GM18858 (cell line): ENCODE measurements at regions not wholly inside any gene's neighbourhood (a gene's known extent, or its start where the extent isn't known, plus 50 kb on each side); places are given as distances from the start of the nearest gene placed in this dataset.
"Not testable (repeated sequence)": the region's sequence is repeated elsewhere in the genome, so short reads cannot be mapped to it uniquely, and the experiment has no call there.

Experiments
- ATAC-seq: cut with Tn5 transposase; IDR thresholded peaks from one replicate; pipeline ENCODE4 v1.9.1; 2021; ENCODE audit not compliant: unreplicated experiment

GRCh38 chr13:55554741-55555140 is 1586.0 kb upstream of the PRR20A start:
- ATAC-seq: no peak

GRCh38 chr13:55560331-55560730 is 1580.4 kb upstream of the PRR20A start:
- ATAC-seq: no peak

- ATAC-seq: no peak
Observed at GRCh38 chr13:55563267-55563666, 1577.5 kb upstream of the PRR20A start.

DNA sequence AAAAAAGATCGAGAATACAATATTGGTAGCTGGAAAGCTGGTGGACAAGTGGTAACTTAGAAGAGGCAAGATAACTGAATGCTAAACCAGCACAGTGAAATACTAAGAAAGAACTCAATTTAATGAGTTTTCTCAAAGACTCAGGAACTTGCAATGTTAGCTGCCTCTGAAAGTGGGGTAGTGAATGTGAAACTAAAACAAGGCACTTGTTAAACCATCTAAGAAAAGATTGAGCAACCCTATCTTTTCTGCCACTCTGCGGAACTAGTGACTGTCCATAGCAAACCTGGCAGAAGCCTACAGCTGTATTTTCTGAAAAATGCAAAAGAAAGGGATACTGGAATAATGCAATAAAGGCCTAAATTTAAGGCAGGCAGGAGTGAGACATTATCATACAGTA is 1574.4 kb upstream of the PRR20A start:
- no peak for ATAC-seq

- ATAC-seq: no peak
Observed at GRCh38 chr13:55566779-55567178, 1573.9 kb upstream of the PRR20A start.

DNA sequence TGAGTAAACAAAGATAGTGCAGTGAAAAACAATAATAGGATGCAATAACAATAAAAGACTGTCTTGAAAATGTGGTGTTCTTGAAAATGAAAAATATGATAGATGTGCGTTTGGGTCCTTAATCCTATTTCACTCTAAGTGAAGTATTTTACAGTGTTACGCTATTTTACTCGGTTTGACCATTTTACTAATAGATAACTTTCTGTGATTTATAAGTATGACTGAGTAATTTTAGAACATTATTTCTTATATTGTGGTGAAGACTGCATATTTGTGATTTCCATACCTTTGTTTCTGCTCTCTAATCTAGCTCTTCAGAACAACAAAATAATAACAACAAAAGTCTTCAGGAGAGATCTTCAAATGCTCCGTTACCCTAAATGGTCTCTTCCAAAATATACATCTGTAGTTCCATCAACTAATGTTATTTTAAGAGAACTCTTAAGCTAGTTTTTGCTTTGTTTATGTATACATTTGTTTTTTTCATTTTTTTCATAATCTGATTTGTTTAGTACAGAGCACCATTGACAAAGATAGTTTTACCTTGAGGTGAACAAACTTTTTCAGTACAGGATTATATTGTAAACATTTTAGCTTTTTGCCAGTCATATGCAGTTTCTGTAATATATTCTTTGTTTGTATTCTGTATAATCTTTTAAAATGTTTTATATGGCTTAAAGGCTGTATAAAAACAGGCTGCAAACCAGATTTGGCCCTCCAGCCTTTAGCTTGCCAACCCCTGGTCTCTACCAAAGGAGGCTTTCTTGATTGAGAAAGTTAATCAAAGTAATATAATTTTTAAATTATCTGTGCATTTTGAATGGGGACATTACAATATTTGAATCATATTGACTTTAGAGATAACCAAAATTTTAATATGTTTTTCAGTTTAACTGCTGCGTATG is 1572.7 kb upstream of the PRR20A start:
- ATAC-seq: no peak

GRCh38 chr13:55569082-55569481 is 1571.6 kb upstream of the PRR20A start:
- ATAC-seq: no peak

DNA sequence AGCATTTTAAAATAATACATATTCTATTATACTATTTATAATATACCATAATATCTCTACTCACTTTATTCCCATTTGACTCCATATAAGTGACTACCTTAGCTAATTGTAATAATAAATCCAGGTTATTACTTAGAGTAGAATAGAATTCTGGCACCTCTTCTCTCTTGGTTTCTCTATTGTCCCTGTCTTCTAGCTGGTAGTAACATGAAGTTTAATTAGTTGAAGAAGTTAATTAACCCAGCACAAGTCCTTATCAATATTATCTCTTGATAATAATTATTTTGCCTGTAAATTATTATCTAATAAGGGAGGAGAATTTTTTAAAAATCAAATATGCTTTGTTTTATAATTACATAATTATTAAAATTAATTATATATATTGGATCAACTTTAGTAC is 1571.2 kb upstream of the PRR20A start:
- no peak for ATAC-seq

DNA sequence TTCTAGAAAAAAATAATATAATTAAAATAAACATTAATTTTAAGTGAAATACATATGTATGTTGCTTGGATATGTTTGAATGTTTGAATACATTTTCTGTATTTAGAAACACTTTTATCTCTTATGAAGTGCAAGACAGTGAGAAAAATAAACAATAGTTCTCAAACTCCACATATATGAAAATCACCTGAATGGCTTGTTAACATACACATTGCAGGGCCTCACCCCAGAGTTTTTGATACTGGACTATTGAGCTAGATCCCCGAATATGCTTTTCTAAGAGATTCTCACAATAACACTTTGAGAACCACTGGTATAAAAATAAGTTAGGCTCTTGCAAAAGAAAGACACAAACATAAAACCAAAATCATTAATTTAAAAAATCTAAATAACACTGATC is 1570.3 kb upstream of the PRR20A start:
- no peak for ATAC-seq

DNA sequence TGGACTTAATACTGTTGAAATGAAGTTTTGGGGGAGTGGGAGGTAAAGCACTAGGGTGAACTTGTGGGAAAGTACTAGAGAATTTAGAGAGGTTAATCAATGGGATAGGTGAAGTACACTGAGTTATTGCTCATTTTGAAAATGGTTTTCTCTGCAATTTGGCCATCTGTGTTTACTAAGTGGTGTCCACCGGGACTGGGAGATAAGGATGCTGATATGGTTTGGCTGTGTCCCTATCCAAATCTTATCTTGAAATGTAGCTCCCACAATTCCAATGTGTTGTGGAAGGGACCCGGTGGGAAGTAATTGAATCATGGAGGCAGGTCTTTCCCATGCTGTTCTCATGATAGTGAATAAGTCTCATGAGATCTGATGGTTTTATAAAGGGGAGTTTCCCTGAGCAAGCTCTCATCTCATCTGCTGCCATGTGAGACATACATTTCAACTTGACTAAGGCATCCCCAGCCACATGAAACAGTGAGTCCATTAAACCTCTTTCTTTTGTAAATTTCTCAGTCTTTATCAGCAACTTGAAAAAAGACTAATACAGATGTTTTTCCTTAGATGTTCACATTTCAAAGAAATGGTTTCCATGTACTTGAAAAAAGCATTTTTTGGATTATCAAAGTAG is 1569.4 kb upstream of the PRR20A start:
- no peak for ATAC-seq

DNA sequence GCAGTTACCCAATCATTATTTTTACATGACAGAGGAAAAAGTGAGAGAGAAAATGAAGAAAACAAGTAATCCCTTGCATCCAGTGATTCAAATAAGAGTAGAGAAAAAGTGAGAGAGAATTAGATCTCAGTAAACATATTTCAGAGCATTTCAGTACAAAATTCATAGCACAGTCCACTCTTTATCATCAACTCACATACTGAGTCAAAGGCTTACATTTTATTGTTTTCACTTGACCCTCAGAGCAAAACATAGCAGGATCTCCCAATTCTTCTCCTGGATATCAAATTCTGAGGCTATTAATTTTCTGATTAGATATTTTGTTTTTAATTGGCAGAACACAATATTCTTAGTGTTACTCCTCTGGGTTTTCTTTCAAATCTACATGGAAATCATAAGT is 1568.3 kb upstream of the PRR20A start:
- ATAC-seq: no peak

DNA sequence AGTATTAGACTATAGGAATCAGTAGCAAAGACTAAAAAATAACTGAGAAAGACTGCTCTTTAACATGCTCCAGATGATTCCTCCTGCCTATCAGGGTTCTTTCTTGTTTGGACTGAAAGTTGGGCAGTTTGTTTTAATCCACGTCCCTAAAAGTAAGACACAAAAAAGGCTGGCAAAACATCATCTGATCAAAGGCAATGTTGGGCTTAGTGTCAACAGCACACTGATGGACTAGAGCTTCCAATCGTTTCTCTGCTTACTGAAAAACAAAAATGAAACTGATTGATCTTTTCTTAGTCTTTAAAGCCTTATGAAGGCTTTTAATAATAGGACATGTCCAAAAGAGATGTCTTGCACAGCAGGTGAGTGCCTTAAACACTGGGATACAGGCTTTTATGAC is 1567.9 kb upstream of the PRR20A start:
- ATAC-seq: no peak

- ATAC-seq: no peak
Observed at GRCh38 chr13:55573565-55573964, 1567.2 kb upstream of the PRR20A start.

DNA sequence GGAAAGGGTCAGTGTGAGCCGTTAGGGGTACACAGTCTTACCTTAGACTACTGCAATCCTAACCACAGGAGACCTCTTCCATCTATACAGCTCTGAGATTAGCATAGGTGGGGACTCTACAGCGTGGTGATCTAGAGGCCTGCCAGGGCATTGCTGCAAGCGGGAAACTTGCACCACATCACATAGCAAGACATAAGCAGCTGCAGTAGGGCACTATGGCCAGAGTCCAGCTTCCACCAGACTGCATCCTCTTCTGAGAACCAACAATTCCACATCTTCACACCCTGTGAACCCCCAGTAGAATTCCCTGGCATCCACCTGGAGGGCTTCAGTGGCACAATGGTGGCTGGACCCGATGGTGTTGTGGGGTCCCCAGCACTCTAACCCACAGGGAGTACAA is 1564.3 kb upstream of the PRR20A start:
- no peak for ATAC-seq

GRCh38 chr13:55577082-55577846 is 1563.5 kb upstream of the PRR20A start:
- ATAC-seq: no peak

GRCh38 chr13:55577847-55578210 is 1562.9 kb upstream of the PRR20A start:
- ATAC-seq: no peak

DNA sequence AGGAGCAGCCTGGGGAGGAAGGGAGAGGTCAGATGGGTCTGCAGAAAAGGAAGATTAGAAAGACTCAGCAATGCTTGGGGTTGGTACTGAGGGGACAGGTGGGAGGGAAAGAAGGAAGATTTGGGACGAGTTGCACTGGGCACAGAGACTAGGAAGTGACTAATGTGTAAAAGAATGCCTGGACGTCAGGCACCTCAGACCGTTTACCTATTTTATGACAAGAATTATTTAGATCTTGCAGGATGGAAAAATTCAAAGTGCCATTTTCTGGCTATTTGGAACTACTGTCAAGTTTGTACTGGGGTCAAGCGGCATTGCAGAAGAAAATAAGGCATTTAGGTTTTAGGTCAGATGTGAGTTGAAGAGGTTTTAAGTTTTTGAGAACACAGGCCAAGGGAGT is 1558.4 kb upstream of the PRR20A start:
- ATAC-seq: not testable (repeated sequence)

DNA sequence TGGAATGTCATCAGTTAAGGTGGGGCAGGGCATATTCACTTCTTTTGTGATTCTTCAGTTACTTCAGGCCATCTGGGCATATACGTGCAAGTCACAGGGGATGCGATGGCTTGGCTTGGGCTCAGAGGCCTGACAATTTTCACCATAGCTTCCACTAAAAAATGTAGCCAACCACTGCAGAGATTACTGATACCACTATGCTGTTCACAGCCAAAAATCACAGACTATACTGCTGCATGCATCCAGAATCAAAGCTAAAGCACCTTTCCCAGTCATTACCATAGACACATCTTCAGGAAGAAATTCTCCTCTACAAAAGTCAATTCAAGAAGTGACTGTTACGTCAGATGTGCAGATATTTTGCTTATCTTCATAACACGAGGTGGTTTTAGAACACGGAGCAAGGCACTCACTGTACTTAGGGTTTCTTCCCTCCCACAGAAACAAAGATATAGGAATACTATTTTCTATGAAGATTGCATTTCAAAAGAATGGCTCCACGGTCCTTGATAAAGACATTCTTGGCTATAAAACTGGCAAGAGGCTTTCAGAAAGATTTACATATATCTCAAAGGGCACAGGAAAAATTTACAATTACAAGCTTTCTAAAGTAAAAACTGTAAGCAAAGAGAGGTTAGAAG is 1556.6 kb upstream of the PRR20A start:
- no peak for ATAC-seq

GRCh38 chr13:55602784-55603183 is 1537.9 kb upstream of the PRR20A start:
- ATAC-seq: no peak

- no peak for ATAC-seq
Observed at GRCh38 chr13:55606045-55606665, 1534.6 kb upstream of the PRR20A start.
